Posterior vena cava (tissue), 2 donors: ENCODE measurements at regions not wholly inside any gene's neighbourhood (a gene's known extent, or its start where the extent isn't known, plus 50 kb on each side); places are given as distances from the start of the nearest gene placed in this dataset.

ENCODE experiments used
- DNase-seq: peaks from one replicate; pipeline ENCODE4 v3.0.0-alpha.2; 2020; ENCODE audit warnings: low spot score
- intact Hi-C, 2 donors: fragments of 100-400 bp; cut with DNase I; formaldehyde crosslinking; loops; one replicate each; pipeline versions ENCODE4 v1.14.1 to v1.14.2; 2022 to 2023
- donor health status: DM: yes; HTN: yes; CAD: no.
- donor health status: DM: yes; HTN: yes; CAD: no.

DNA sequence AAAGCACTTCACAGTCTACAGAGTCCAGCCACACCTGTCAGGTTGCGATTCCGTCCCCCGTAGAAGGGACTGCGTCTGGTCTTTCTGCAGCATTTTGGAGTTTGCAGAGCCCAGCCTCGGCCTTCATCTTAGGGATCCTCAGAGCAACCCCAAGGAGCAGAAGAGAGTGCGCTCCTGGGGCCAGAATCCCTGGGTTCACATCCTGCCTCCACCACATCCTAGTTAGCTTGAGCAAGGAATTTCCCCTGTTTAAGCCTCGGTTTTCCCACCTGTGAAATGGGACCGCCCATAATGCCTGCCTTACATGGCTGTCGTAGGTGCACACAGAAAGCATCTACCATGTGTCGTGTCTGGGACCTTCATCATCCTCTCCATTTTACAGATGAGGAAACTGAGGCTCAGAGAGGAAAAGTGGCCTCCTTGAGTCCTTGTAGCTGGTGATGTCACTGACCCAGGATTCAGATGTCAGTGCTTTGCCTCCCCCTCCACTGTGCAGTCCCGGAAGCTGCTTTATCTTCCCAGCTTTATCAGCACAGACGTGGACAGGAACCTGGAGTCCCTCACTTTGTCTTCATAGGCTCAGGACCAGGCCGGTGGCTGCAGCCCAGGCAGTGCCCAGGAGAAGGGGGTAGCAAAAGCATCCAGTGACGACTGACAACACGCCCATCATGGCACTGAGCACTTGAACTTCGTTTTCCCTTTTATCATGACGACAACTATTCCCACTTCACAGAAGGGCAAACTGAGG lies 438.5 kb downstream of the MATN1 start:
- intact Hi-C loops: no loop called here
- DNase-seq: no peak

DNA sequence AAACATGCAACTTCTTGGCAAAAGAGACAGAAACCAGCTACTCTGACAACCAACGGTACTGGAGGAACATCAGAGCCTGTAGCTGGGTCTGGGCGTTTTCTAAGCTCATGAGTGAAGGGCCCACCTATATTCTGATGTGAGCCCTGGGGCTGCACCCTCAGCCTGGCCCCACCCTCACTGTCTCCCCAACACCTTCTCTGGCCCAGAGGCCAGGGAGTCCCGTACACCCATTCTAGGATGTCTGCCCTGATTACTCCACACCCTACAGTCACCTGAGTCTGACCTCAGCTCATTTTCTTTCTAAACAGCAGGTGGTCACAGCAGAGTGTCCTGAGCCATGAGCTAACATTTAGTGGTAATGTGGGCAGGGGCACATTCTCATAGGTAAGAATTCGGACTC lies 439.2 kb downstream of the MATN1 start:
- DNase-seq: no peak
- intact Hi-C loops: no loop called here

DNA sequence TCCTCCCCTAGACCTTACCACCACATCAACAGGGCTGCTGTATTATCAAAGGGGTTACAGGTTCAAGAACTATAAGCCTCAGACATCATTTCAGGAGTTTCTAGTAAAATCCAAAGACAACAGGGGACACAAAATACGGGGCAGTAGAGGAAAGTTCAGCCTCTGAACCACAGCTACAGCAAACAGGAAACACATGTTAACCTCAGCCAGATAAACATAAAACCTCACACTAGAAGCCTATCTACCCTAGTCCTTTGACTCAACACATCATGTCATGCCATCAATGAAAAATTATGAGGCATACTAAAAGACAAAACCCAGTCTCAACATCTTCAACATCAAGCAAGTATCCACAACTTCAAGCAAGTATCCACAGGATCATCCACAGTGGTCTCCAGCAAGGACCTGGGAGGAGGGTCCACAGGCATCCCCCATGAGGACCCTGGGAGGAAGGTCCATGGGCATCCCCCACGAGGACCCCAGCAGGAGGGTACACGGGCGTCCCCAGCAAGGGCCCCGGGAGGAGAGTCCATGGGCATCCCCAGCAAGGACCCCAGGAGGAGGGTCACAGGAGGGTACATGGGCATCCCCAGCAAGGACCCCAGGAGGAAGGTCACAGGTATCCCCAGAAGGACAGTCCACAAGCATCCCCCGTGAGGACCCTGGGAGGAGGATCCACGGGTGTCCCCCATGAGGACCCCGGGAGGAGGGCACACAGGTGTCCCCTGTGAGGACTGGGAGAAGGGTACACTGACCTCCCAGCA lies 440.0 kb downstream of the MATN1 start:
- intact Hi-C loops: no loop called here
- DNase-seq: no peak

DNA sequence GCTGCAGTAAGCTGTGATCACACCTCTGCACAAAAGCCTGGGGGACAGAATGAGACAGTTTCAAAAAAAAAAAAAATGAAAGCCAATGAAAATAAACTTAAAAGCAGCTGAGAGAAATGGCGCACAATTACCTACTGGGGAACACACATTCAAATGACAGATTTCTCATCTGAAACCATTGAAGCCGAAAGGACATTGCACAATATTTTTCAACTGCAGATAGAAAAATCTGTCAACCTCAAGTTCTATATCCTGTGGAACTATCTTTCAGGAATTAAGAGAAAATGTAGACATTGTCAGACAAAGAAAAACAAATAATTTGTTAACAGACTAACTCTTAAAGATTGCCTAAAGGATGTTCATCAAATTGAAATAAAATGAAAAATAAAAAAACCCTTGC lies 442.8 kb downstream of the MATN1 start:
- no peak for DNase-seq
- intact Hi-C loops: no loop called here

DNA sequence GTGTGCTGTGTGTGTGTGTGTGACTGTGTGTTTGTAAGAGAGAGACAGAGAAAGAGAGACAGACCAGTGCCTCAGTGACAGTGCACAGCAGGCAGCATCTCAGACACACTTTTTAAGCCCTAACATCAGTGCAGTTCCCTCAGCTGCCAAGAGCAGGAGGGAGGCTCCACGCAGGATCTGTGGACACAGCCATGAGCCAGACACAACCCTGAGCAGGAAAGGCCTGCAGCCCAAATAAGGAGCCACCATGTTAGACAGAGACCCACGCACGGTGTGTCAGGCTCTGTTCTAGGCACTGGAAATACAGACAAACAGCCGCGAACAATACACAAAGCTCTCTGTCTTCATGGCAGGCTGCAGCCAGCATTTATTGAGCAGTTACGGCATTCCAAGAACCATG lies 445.5 kb downstream of the MATN1 start:
- no peak for DNase-seq
- intact Hi-C loops: loop anchor here in 1 of 2 donors (1.0 kb wide), 1 partner anchor 38 kb away; no protein-coding TSS in a partner anchor

DNA sequence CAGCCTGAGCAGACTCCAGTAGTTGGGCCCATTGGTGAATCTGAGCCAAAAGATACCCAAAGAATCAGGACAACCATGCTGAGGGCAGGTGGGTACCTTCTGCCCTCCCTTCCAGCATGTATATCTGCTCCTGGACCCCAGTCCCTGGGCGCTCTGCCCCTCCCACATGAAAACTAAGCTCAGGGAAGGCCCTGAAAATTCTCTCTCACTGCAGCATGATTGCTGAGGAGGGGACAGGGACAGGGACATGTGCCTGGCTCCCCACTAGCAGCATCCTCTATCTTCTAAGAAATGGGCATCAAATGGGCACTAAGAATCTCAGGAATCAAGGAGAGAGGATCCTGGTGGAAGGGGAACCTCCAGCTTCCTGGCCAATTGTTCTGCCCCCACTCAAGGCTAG lies 446.0 kb downstream of the MATN1 start:
- intact Hi-C loops: no loop called here
- DNase-seq: no peak

DNA sequence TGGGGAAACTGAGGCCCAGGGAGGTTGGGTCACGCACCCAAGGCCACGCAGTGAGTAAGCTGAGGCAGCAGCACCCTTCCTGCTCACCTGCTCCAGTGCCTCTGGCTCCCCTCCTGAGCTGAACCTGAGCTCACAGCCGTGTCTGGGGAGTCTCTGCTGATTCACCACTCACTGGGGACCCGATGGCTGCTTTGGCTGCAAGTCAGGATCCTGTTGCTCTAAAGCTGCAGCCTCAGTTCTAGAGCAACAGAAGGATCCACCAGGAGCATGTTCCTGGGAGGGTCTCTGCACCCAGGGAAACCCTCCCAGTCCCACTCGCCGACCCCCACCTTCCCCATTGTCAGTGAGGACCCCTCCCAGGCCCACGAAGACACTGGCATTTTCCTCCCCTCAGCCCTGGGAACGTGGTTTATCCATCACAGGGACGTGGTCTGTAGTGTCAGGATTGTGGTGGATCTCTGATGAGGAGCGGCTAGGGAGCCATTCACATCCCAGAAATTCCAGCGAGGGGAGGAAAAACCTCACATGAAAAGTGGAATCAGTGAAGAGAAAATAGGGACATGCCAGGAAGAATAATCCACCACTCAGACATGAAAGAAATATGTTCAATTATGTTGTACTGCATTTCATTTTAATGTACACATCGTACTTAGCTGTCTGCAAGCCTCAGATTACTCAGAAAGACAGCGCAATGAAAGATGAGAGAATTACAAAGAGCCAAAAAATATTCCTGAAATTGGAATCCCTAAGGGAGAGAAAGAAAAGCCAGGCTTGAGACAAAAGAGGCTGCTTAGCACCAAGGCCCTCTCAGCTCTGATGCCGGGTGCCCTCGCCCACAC lies 447.2 kb downstream of the MATN1 start:
- DNase-seq: no peak
- intact Hi-C loops: no loop called here

DNA sequence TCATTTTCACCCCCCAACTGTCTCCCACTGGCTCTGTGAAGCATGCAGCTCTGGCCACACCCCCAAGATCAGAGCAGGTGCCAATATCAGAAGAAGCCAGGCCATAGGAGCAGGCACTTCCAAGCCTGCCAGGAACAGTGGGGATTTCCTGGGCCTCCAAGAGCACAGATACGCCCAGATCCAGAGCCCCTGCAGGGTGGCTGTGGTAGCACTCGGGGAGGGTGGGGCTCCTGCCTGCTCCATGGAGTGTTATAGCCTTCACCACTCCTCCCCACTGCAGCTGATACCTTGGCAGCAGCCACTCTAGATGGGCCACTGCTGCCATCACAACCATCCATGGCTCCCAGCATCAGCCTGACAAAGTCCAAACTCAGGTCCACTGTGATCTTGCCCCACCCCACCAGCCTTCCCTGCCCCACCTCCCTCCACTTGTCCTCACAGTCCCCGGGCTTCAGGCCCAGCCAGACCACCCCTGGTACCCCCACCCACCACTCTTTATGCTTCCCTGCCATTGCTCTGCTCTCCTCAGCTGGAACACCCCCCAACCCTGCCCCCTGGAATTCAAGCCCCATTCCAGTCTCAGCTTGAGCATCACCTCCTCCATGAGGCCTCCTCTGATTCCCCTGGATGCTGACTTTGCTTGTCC lies 448.3 kb downstream of the MATN1 start:
- DNase-seq: no peak
- intact Hi-C loops: no loop called here

DNA sequence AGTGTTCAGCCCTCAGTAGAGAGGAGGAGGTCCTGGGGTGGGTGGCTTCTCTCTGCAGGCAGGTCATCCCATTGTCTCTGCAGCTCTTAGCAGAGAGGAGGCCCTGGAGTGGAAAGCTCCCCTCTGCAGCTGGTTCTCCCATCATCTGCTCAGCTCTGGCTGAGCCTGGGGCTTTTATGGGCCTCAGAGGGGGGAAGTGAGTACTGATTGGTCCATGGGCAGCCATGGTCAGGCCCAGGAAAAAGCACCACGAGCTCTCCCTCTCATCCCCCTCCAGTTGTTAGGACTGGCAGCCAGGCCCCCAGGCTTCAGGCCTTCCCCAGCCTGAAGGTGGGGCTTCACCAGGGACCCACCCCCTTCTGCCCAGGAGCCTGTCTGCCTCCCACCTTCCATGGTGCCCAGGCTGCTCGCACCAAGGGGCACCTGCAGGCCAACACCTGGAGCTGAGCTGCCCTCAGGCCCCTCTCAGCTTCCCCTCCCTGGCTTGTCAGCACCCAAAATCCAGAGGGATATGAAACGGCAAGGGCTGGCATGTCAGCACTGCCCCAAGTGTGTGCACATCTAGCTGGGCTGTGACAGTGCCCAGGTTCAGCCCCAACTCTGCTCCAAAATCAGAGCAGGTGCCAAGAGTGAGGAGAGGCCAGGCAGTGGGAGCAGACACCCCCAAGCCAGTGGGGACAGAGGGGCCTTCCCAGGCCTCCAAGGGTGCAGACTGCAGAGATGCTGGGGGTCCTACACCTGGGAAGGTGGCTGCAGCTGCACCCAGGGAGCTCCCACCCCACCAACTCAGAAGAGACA lies 449.0 kb downstream of the MATN1 start:
- DNase-seq: no peak
- intact Hi-C loops: no loop called here

DNA sequence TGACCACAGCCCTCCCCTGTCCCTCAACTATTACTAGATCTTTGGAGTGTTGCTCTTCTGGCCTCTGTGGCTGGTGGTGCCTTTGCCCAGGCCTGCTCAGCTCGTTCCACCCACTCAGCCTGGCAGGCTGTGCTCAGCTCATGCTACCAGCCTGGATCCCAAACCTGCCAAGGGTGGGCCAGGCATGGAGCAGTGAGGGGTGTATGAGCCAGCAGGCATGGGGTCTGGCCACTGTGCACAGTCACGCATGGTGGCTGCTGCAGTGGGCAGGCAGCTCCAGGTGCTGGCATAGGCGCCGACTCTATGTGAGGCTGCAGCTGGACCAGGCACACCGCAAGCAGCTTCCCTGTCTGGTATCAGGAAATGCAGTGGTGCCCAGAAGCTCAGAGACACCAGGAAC lies 449.9 kb downstream of the MATN1 start:
- intact Hi-C loops: no loop called here
- no peak for DNase-seq

DNA sequence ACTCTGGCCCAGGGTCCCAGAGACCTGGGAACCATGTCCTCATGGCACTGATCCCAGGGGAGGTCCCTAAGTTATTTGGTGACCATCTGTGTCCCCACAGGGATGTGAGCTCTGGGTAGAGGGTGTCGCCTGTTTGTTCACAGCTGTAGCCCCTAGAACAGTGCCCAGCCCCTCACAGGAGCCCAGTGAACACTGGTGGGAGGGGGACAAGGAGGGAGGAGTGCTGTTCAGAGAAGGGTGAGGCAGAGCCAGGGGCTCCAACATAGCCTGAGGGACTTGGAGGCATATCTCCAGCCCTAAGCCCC lies 450.4 kb downstream of the MATN1 start:
- DNase-seq: no peak
- intact Hi-C loops: no loop called here

DNA sequence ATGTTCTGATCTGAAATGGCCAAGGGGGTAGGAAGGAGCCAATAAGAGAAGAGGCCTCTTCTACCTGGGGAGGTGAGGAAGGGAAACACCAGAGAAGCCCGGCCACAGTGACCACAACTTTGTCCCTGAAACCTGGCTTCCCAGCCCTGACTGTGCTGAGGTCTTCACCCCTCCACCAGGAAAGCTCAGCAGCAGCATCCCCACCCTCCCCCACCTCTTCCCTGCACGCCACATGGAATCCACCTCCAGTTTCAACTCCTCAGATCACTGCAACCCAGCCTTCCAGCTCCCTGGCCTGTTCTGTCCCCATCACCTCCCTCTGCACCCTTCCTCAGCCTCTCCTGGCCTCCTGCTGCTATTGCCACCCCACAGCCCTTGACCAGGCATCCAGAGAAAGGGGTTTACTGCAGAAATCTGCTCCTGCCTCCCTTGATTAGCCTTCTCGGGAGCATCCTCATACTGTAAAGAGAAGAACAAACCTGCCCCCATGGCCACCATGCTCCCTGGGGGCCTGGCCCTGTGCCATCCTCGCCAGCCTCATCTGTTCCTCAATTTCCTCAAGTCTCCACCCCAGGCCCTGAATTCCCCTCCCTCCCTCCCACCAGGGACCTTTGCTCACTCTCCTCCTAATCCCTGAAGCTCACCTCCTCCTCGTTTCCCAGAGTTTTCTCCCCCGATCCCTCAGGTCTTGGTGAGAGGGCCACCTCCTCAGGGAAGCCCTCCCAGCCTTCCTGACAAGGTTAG lies 450.9 kb downstream of the MATN1 start:
- intact Hi-C loops: no loop called here
- no peak for DNase-seq

DNA sequence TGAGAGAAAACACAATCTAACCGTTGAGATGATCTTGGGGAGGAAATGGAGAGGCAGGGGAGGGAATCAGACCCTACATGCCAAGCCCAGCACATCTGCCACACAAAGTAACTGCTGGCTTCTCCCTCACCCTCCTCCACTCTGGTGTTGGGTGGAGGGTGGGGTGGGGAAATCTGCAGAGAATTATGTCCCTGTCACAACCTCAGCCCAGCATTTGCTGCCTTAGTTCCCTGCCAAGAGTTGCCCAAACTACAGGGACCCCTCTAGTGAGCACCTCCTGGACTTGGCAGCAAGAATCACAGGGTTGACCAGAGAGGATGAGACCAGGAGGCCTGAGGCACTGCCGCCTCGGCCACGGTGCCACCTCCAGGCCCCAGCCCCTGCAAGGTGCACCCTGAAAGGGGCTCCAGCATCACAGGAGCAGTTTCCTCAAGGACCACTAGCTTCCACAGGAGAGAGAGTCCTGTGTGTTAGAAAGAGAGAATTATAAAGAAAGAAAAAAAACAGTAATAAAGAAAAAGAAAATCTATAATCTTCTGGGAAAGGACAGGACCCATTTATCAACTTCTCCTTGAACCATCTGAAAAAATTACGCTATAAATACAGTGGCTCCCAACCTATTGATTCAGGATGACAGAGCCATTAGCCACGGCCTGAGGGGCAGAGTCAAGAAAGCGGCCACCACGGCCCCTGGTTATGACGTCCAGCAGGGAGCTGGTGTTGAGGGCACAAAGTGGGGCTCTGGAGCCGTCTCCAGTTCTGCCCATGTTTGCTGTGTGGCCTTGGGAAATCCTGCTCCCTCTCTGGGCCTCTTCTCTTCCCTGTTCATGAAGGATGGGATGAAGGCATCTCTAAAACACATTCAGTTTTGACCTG lies 451.7 kb downstream of the MATN1 start:
- intact Hi-C loops: no loop called here
- no peak for DNase-seq

DNA sequence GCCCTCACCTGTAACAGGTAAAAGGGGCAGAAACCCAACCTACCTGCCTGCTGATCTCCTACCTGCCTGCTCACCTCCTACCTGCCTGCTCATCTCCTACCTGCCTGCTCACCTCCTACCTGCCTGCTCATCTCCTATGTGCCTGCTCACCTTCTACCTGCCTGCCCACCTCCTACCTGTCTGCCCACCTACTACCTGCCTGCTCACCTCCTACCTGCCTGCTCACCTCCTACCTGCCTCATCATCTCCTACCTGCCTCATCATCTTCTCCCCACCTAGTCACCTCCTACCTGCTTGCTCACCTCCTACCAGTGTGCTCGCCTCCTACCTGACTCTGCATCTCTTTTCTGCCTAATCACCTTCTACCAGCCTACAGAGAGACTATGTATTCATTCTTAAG lies 452.9 kb downstream of the MATN1 start:
- intact Hi-C loops: no loop called here
- DNase-seq: no peak

DNA sequence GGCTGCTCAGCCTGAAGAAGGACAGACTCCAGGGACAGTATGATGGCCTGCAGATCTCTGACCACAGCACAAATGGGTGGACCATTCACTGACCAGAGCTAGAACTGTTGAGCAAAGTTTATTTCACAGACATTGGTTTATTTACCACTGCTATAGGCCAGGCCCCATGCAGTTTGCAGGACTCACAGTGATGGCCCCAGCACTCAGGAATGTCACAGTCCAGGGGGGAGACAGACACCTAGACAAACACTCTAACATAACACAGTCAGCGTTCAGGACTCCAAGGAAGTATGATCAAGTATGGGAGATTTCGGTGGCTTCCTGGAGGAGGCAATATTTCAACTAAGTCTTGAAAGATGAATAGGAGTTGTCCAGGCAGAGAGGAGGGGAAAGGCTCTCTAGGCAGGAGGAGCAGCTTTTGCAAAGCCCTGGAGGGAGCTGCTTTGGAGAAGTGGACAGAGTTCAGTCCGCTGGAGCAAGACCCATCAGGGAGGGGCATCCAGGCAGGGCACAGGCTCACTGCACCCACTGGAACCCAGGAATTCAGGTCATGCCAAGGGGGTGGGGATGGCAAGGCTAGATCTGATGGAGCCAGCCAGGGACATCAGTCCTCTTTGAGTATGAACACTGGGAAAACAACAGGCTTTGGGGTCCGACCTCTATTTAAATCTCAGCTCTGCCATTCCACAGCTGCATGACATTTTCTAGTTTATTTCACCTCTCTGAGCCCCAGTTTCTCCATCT lies 454.3 kb downstream of the MATN1 start:
- intact Hi-C loops: no loop called here

DNA sequence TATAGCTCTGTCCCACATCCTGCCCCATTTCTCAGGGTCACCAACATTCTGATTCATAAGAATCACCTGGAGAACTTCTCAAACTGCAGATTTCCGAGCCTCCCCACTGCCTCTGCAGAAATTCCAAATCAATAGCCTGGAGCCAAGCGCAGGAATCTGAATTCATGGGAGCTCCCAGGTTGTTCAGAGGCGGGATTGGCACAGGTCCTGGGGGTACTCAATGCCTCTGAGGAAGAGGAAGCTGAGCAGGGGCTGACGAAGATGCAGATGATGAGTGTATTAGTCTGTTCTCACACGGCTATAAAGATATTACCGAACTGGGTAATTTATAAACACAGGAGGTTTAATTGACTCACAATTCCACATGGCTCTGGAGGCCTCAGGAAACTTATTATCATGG lies 455.5 kb downstream of the MATN1 start:
- intact Hi-C loops: no loop called here
- no peak for DNase-seq

More for the DNA sequence above, 454.3 kb downstream of the MATN1 start:
- DNase-seq: no peak

DNA sequence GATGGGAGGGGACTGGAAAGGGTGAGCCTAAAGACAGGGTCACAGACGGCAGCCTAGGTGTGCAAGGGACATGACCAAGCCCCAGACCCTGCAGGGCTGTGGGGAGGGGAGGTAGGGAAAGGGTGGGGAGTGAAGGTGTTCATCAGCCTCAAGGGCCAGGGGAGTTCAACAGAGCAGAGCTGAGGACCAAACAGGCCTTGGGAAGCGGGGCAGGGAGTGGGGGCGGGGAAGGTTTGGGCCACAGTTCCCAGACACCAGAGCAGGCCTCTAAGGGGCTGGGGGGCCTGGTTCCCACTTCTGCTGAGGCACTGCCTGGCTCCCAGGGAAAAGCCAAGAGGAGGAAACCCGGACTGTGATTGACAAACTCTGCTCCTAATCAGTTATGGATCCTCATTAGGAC lies 456.3 kb downstream of the MATN1 start:
- intact Hi-C loops: no loop called here
- no peak for DNase-seq
